ENCODE measurements at regions not wholly inside any gene's neighbourhood (a gene's known extent, or its start where the extent isn't known, plus 50 kb on each side); places are given as distances from the start of the nearest gene placed in this dataset.

DNA sequence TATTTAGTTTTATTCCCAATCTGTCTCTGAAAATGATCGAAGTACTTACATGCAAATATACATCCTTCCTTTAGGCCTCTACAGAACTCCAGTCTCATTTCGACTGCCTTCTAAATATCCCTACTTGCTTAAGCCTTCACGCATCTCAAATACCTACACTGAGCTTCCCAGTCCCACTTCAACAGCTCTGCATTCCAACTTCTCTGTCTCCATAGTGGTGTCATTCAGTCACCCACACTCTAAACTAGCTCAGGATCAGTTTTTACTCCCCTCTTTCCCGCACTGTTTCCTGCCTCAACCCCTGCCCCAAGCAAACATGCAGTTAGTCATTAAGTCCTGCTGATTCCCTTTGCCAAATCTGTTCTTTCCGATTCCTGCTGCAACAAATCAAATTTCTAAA, 91.8 kb upstream of the PREP start:
- H2AFZ ChIP-seq (ENCODE audit: low read length): no peak overlapping the region
- ATAC-seq: no peak
- no peaks in the 10 kb centered on the region for H3K9me3 ChIP-seq (ENCODE audit: low read length)
- WGBS (ENCODE audit: low lambda C conversion rate): 42% methylated on average over 5 of the region's 5 CpGs
- H3K4me2 ChIP-seq (ENCODE audit: low read depth, low read length): no peak overlapping the region
- H3K36me3 ChIP-seq (replicated peaks in 1 of 2; ENCODE audit: control insufficient read depth in 1 of 2, insufficient read depth in 2 of 2, low read length in 2 of 2): no peaks in the 10 kb centered on the region
- TF ChIP-seq, protein P1, sequence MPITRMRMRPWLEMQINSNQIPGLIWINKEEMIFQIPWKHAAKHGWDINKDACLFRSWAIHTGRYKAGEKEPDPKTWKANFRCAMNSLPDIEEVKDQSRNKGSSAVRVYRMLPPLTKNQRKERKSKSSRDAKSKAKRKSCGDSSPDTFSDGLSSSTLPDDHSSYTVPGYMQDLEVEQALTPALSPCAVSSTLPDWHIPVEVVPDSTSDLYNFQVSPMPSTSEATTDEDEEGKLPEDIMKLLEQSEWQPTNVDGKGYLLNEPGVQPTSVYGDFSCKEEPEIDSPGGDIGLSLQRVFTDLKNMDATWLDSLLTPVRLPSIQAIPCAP (CRISPR knock-in tag; IDR thresholded peaks at IDR 0.05; ENCODE audit: low read depth): no peak
- TF ChIP-seq ZNF20 (CRISPR knock-in tag; IDR thresholded peaks at IDR 0.05) (no peak), ETV6 (CRISPR knock-in tag; conservative IDR thresholded peaks at IDR 0.05) (no peak)
- no peak for FAIRE-seq
- no peak overlapping the region for H3K9ac ChIP-seq (ENCODE audit: insufficient read depth, low read depth, low read length)
- intact Hi-C loops (cut with micrococcal nuclease; ENCODE audit: unreplicated experiment) (no loop called here), in situ Hi-C loops (cut with HindIII; ENCODE audit: extremely low pct_ligation_motif_present, low pct_unique_long_range_greater_than_20kb) (loop anchor here (25.0 kb wide), 1 partner anchor 343 kb away; no protein-coding TSS in a partner anchor)
- no TSS peak for BruUV-seq (replicated peaks)
- no peak for DNase-seq (ENCODE audit: low spot score)
- no peaks in the 10 kb centered on the region for H3K79me2 ChIP-seq (ENCODE audit: insufficient read depth, low read length)
- H3K4me1 ChIP-seq (ENCODE audit: insufficient read depth, low read length): no peaks in the 10 kb centered on the region
- H4K20me1 ChIP-seq (ENCODE audit: insufficient read depth, low read length): no peaks in the 10 kb centered on the region
- no peaks in the 10 kb centered on the region for H3K27me3 ChIP-seq (ENCODE audit: control insufficient read depth in 1 of 2, insufficient read depth in 2 of 2, low read length in 2 of 2)
- ChIA-PET CTCF (ENCODE audit: low intra/inter-chr PET ratio, low total read pairs) (no interaction called here), POLR2A (no interaction called here)
- H3K27ac ChIP-seq (ENCODE audit: extremely low read length, insufficient read depth, low read length): no peak overlapping the region
- no peak overlapping the region for H3K4me3 ChIP-seq (replicated peaks in 1 of 3; ENCODE audit: insufficient read depth in 1 of 3, low read depth in 2 of 3, low read length in 3 of 3)

DNA sequence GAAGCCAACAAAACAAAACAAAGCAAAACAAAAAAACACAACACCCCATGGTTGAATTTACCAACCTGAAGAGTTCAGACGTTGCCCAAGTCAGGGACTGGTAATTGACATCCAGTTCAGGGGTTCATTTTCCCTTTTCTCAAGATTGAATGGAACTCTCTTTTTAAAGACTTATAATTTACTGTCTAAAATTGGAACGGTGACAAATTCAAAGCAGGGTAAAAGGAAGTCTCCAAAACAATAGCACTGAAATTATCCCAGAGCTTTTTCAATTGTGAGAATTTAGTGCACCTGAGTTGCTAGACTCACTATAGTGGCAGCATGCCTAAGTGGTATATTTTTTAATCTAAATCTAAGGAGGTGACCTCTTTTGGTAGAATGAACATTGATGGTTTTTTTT, 90.9 kb upstream of the PREP start:
- no peak for ATAC-seq
- ChIA-PET CTCF (ENCODE audit: low intra/inter-chr PET ratio, low total read pairs) (no interaction called here), POLR2A (no interaction called here)
- TF ChIP-seq, protein P2, sequence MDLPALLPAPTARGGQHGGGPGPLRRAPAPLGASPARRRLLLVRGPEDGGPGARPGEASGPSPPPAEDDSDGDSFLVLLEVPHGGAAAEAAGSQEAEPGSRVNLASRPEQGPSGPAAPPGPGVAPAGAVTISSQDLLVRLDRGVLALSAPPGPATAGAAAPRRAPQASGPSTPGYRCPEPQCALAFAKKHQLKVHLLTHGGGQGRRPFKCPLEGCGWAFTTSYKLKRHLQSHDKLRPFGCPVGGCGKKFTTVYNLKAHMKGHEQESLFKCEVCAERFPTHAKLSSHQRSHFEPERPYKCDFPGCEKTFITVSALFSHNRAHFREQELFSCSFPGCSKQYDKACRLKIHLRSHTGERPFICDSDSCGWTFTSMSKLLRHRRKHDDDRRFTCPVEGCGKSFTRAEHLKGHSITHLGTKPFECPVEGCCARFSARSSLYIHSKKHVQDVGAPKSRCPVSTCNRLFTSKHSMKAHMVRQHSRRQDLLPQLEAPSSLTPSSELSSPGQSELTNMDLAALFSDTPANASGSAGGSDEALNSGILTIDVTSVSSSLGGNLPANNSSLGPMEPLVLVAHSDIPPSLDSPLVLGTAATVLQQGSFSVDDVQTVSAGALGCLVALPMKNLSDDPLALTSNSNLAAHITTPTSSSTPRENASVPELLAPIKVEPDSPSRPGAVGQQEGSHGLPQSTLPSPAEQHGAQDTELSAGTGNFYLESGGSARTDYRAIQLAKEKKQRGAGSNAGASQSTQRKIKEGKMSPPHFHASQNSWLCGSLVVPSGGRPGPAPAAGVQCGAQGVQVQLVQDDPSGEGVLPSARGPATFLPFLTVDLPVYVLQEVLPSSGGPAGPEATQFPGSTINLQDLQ (CRISPR knock-in tag; IDR thresholded peaks at IDR 0.05): no peak
- TF ChIP-seq ZFP36L1 (CRISPR knock-in tag; IDR thresholded peaks at IDR 0.05) (no peak), GATAD2A (CRISPR knock-in tag; IDR thresholded peaks at IDR 0.05) (no peak), ZNF558 (CRISPR knock-in tag; IDR thresholded peaks at IDR 0.05; ENCODE audit: borderline replicate concordance) (no peak), STAG1 (CRISPR knock-in tag; IDR thresholded peaks at IDR 0.05) (no peak), SAFB2 (CRISPR knock-in tag; IDR thresholded peaks at IDR 0.05; ENCODE audit: borderline replicate concordance, low read depth) (no peak), GATA4 (IDR thresholded peaks at IDR 0.05; ENCODE audit: borderline replicate concordance, low read depth) (no peak), KLF15 (CRISPR knock-in tag; IDR thresholded peaks at IDR 0.05; ENCODE audit: borderline replicate concordance) (no peak), ATAD3A (CRISPR knock-in tag; IDR thresholded peaks at IDR 0.05) (no peak), PHF5A (CRISPR knock-in tag; IDR thresholded peaks at IDR 0.05; ENCODE audit: low read depth, unreplicated experiment) (no peak), TAF1 (CRISPR knock-in tag; IDR thresholded peaks at IDR 0.05) (no peak), MBD4 (IDR thresholded peaks at IDR 0.05; ENCODE audit: borderline replicate concordance, low read length) (no peak)
- TF ChIP-seq, protein P3, sequence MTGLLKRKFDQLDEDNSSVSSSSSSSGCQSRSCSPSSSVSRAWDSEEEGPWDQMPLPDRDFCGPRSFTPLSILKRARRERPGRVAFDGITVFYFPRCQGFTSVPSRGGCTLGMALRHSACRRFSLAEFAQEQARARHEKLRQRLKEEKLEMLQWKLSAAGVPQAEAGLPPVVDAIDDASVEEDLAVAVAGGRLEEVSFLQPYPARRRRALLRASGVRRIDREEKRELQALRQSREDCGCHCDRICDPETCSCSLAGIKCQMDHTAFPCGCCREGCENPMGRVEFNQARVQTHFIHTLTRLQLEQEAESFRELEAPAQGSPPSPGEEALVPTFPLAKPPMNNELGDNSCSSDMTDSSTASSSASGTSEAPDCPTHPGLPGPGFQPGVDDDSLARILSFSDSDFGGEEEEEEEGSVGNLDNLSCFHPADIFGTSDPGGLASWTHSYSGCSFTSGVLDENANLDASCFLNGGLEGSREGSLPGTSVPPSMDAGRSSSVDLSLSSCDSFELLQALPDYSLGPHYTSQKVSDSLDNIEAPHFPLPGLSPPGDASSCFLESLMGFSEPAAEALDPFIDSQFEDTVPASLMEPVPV (CRISPR knock-in tag; IDR thresholded peaks at IDR 0.05): no peak
- no peak overlapping the region for H3K27ac ChIP-seq (ENCODE audit: extremely low read length, insufficient read depth, low read length)
- 4% methylated on average over 2 of the region's 2 CpGs for WGBS (ENCODE audit: low lambda C conversion rate)
- H3K36me3 ChIP-seq (replicated peaks in 1 of 2; ENCODE audit: control insufficient read depth in 1 of 2, insufficient read depth in 2 of 2, low read length in 2 of 2): no peaks in the 10 kb centered on the region
- DNase-seq (ENCODE audit: low spot score): no peak
- H4K20me1 ChIP-seq (ENCODE audit: insufficient read depth, low read length): no peaks in the 10 kb centered on the region
- H3K4me1 ChIP-seq (ENCODE audit: insufficient read depth, low read length): no peaks in the 10 kb centered on the region
- H3K9me3 ChIP-seq (ENCODE audit: low read length): no peaks in the 10 kb centered on the region
- H3K4me2 ChIP-seq (ENCODE audit: low read depth, low read length): no peak overlapping the region
- no peak overlapping the region for H2AFZ ChIP-seq (ENCODE audit: low read length)
- no peak overlapping the region for H3K9ac ChIP-seq (ENCODE audit: insufficient read depth, low read depth, low read length)
- H3K79me2 ChIP-seq (ENCODE audit: insufficient read depth, low read length): no peaks in the 10 kb centered on the region
- intact Hi-C loops (cut with micrococcal nuclease; ENCODE audit: unreplicated experiment): no loop called here
- no TSS peak for BruUV-seq (replicated peaks)
- H3K4me3 ChIP-seq (replicated peaks in 1 of 3; ENCODE audit: insufficient read depth in 1 of 3, low read depth in 2 of 3, low read length in 3 of 3): no peak overlapping the region
- in situ Hi-C loops (cut with HindIII; ENCODE audit: extremely low pct_ligation_motif_present, low pct_unique_long_range_greater_than_20kb): loop anchor here (25.0 kb wide), 1 partner anchor 344 kb away; no protein-coding TSS in a partner anchor
- no peak for FAIRE-seq
- H3K27me3 ChIP-seq (ENCODE audit: control insufficient read depth in 1 of 2, insufficient read depth in 2 of 2, low read length in 2 of 2): no peaks in the 10 kb centered on the region
